RWPE1 (cell line): ENCODE measurements at regions not wholly inside any gene's neighbourhood (a gene's known extent, or its start where the extent isn't known, plus 50 kb on each side); places are given as distances from the start of the nearest gene placed in this dataset.

Source experiments
- CTCF ChIA-PET: fragments of 350-600 bp; sonication (Branson Sonifier 250); formaldehyde crosslinking; extraction: SDS; loops from one replicate; lab custom pipeline; 2021; lab: Yijun Ruan, JAX
- POLR2A ChIA-PET: fragments of 400-600 bp; formaldehyde crosslinking; extraction: SDS; loops from one replicate; lab custom pipeline; 2020; ENCODE audit warnings: antibody characterized with exemption; ENCODE audit not compliant: low non-redundant PET; lab: Yijun Ruan, JAX
- DNase-seq: peaks from one replicate; pipeline ENCODE4 v3.0.0; 2012; ENCODE audit warnings: low spot score
- H3K27ac ChIP-seq: fragments of 450-650 bp; 2 replicates; pipeline ENCODE4 v1.5.1; 2017
- TF ChIP-seq, protein P1 (sequence below): fragments of 450-650 bp; conservative IDR thresholded peaks from 2 replicates; pipeline ENCODE4 v1.5.1; 2017; ENCODE audit warnings: low read depth, mild to moderate bottlenecking

DNA sequence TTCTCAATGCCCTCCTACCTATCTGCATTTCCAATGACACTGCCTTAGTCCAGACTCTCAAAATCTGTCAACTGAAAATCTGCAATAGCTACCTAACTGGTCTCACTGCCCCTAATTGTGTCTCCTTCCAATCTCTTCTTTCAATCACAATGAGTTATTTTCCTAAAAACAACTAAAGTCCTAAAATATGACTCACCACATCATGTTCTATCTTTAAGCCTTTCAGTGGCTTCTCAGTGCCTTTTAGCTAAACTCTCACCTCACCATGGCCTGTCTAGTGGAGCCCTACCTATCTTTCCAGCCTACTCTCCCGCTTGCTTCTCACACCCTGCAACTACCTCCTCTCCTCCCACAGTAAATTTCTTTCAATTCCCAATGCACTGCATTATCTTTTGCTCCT, 220.9 kb upstream of the PKDCC start:
- DNase-seq: no peak
- POLR2A ChIA-PET: no interaction called here
- H3K27ac ChIP-seq: no peak overlapping the region
- CTCF ChIA-PET: interaction anchor here (0.6 kb wide), 1 partner anchor 95 kb away, joined by 3 read pairs; no protein-coding TSS in a partner anchor
- TF ChIP-seq, protein P1, sequence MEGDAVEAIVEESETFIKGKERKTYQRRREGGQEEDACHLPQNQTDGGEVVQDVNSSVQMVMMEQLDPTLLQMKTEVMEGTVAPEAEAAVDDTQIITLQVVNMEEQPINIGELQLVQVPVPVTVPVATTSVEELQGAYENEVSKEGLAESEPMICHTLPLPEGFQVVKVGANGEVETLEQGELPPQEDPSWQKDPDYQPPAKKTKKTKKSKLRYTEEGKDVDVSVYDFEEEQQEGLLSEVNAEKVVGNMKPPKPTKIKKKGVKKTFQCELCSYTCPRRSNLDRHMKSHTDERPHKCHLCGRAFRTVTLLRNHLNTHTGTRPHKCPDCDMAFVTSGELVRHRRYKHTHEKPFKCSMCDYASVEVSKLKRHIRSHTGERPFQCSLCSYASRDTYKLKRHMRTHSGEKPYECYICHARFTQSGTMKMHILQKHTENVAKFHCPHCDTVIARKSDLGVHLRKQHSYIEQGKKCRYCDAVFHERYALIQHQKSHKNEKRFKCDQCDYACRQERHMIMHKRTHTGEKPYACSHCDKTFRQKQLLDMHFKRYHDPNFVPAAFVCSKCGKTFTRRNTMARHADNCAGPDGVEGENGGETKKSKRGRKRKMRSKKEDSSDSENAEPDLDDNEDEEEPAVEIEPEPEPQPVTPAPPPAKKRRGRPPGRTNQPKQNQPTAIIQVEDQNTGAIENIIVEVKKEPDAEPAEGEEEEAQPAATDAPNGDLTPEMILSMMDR: no peak

DNA sequence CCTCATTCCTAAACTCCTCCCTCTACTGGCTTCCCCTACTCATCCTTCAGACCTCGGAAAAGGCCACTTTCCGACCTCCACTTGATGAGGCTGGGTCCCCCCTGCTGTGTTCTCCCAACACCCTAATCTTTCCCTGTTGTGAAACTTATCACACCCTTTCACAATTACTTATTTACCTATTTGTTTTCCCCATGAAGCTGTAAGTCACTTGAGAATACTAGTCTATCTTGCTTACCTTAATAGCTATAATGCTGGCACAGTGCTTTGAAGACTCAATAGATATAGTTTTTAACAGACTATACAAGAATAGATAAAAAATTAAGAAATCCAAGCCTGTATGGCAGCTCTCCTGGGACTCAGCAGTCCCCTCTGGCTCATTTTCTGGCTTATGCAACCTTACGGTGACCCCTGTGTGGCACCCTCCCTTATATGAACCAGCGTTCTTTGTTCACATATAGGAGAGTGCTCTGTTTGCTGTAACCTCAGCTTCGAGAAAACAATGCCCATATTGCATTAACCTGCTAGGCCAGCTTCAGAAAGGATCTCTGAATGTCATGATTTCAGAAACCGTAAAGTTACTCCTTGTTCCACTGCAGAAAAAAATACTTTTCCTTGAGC, 220.4 kb upstream of the PKDCC start:
- DNase-seq: no peak
- CTCF ChIA-PET: interaction anchor here (0.6 kb wide), 1 partner anchor 96 kb away, joined by 3 read pairs; no protein-coding TSS in a partner anchor
- POLR2A ChIA-PET: interaction anchor here (0.6 kb wide), 1 partner anchor 33 kb away, joined by 3 read pairs; no protein-coding TSS in a partner anchor
- TF ChIP-seq, protein P1: no peak
- H3K27ac ChIP-seq: no peak overlapping the region

DNA sequence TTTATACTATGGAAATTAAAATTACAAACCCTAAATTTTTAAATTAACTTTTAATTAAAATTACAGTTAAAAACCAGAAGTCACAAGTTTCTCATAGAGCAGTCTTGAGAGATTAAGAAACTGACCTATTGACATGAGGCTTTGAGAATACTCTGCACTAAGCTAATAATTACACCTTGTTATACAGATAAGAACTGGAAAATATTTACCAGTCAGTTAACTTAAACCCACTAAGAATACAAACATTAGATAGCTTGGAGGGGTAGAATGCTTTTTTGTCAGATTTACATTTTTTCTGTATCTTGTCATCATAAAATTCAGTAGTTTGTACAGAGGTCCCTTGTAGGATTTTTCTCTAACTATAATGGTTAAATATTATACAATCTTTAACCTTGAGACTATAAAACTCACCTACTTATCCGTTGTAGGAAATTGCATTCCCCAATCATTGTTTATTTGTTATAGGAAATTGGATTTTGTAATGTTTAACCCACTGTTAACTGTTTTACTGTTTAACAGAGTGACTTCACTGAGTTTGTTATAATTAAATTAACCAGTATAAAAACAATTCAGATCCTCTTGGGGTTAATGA, 219.7 kb upstream of the PKDCC start:
- TF ChIP-seq, protein P1: no peak
- ChIA-PET CTCF (no interaction called here), POLR2A (interaction anchor here (0.6 kb wide), 1 partner anchor 33 kb away, joined by 3 read pairs; no protein-coding TSS in a partner anchor)
- no peak overlapping the region for H3K27ac ChIP-seq
- no peak for DNase-seq

DNA sequence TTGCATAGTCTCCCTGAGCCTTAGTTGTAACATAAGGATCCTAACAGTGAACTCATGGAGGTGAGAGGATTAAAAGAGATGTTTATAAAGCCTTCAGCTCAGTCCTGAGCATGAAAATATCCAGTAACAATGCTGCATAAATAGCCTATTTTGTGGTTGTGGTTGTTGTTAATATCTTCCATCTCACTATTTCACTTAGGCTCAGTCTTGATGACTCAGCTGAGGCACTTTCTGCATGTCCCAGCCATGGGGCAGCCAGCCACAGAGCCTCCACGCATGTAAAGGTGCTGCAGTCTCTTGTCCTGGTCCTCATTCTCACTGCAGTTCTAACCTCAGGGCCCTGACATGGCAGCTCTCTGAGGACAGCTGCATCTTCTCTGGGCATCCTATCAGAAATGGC, 218.8 kb upstream of the PKDCC start:
- ChIA-PET POLR2A (no interaction called here), CTCF (no interaction called here)
- TF ChIP-seq, protein P1: no peak
- H3K27ac ChIP-seq: no peak overlapping the region
- no peak for DNase-seq

DNA sequence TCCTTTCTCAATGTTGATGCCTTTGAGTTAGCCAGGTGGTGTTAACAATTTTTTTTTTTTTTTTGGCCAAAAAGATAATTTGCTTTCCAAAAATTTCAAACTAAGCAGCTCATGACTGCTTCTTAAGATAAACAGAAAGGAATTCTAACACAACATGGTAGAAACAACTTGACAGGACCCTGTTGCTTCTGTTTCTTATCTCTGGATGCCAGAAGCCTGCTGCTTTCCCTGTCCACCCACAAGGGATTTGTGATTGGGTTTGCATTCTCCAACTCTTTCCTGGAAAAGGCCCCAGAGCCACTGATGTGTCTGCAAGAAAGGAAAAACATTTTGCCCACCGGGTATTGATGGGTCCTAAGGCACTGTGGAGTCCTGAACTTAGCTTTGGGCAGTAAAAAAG, 217.2 kb upstream of the PKDCC start:
- CTCF ChIA-PET: interaction anchor here (0.6 kb wide), 1 partner anchor 154 kb away, joined by 3 read pairs; no protein-coding TSS in a partner anchor
- H3K27ac ChIP-seq: no peak overlapping the region
- POLR2A ChIA-PET: no interaction called here
- TF ChIP-seq, protein P1: no peak
- DNase-seq: no peak

DNA sequence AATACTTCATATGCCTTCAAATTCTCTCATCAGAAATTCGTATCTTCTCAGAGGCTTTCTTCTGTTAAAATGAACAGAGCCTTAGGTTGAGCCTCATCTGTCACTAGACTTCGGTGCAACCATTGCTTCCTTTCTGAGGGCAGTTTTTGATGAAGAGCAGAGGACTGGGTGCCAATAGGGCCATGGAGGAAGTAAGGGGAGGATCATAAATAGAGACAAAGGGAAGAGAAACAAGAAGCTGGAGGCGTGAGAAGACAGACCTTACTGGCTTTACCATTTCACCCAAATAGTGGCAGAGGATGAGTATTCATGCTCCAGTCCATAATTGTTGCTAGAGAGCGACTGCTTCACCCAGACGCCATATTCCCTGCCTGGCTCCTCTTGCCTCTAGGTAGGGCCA, 215.6 kb upstream of the PKDCC start:
- POLR2A ChIA-PET: no interaction called here
- no peak for DNase-seq
- CTCF ChIA-PET: no interaction called here
- H3K27ac ChIP-seq: no peak overlapping the region
- TF ChIP-seq, protein P1: no peak
